VCaP (cell line): ENCODE measurements at regions not wholly inside any gene's neighbourhood (a gene's known extent, or its start where the extent isn't known, plus 50 kb on each side); places are given as distances from the start of the nearest gene placed in this dataset.

Experiments
- H3K27ac ChIP-seq: fragments of 450-650 bp; 2 replicates; pipeline ENCODE4 v1.5.1; 2017
- TF ChIP-seq, protein P1 (sequence below): fragments of 450-650 bp; conservative IDR thresholded peaks from 2 replicates; pipeline ENCODE4 v1.5.1; 2017; ENCODE audit warnings: mild to moderate bottlenecking, moderate library complexity

DNA sequence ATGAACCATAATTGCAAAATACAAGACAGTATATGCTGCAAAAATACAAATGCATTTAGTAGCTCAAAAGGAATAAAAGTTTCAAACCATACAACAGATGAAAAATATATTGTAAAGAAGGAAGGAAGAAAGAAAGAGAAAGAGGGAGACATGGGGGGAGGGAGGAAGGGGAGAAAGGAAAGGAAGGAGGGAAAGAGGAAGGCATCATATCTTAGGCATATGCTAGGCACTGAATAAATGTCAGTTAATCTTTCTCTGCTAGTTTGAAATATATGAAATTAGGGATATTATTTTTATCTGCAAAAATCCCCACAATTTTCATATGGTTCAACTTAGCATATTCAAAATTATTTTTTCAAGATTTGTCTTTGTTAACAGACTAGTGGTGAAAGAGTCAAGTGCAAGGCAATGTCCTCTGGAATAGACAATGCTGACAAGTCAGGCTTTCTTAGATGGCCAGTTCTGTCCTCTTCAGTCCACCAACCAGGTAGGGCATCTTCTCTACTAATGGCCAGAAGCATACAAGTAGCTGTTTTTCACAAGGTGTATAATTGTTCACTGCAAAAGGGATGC is 506.4 kb downstream of the PRKD1 start:
- TF ChIP-seq, protein P1, sequence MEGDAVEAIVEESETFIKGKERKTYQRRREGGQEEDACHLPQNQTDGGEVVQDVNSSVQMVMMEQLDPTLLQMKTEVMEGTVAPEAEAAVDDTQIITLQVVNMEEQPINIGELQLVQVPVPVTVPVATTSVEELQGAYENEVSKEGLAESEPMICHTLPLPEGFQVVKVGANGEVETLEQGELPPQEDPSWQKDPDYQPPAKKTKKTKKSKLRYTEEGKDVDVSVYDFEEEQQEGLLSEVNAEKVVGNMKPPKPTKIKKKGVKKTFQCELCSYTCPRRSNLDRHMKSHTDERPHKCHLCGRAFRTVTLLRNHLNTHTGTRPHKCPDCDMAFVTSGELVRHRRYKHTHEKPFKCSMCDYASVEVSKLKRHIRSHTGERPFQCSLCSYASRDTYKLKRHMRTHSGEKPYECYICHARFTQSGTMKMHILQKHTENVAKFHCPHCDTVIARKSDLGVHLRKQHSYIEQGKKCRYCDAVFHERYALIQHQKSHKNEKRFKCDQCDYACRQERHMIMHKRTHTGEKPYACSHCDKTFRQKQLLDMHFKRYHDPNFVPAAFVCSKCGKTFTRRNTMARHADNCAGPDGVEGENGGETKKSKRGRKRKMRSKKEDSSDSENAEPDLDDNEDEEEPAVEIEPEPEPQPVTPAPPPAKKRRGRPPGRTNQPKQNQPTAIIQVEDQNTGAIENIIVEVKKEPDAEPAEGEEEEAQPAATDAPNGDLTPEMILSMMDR, result 0 out of 2 replicates have a peak, but pooled peaks have one; percentile 4
- H3K27ac ChIP-seq, result no peak overlapping the region

DNA sequence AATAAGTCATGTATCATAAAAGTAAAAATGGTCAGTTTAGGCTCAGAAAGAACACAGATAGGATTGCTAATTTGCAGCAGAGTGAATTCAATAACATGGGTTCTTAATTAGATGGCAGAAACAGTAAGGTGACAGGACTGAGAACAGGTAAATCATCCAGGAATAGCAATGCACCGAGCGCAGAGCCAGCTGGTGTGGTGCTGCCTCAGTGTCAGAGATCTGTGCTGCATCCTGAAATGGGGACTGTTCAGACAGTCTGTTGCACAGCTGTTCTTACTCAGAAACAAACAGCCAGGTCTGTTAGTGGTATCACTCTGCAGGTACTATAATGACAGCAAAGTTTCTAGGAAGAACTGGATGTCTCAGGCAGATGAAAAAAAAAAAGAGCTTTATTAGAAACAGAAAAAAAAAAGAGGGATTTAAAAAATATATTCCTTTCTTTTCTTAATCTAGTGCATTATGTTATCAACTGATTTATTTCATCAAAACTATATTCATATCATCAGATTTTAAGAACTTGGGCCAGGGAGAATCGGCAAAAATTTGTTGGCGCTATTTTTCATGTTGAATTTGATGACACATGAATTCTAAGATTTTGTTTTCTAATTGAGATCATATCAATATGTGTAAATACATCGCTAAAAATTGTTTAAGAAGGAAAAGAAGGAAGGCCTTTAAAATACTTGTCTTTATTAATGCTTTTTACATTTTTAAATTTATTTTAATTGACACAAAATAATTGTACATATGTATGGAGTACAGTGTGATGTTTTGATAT is 501.8 kb downstream of the PRKD1 start:
- TF ChIP-seq, protein P1, result no peak
- H3K27ac ChIP-seq, result no peak overlapping the region

DNA sequence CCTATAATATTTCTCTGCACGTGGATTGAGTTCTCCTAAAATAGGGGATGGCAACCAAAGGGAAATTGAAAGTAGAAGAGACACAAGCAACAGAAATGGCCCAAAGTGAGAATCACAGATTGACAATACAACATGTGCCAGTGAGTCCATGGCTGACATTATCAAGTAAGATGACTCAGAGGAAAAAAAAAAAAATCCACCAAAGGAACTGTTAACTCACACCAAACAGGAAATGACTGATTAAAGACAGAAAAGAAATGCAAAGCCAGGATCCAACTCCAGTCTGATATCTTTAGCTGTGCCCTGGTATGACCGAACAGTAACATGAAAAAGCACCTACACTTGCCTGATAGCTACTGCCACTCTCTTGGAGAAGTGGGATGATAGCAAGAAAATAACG is 485.0 kb downstream of the PRKD1 start:
- no peak overlapping the region for H3K27ac ChIP-seq
- TF ChIP-seq, protein P1, result no peak

DNA sequence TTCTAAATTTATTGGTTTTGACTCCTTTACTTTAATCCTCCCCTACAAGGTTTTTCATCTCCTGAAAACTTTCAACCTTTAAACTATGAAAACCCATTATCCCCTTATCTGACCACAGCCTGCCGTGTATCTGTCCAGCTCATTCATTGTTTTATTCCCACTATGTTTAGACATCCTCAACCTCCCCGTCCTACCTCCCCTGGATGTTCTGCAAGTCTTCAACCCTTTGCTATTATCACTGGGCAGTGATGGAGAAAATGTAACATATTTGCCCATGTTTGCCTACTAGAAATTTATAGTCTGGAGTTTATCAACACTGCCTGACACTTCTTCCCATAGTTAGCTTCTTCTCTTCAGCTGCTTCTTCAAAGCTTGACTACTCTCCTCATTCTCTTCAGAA is 483.4 kb downstream of the PRKD1 start:
- H3K27ac ChIP-seq, result no peak overlapping the region
- TF ChIP-seq, protein P1, result no peak

DNA sequence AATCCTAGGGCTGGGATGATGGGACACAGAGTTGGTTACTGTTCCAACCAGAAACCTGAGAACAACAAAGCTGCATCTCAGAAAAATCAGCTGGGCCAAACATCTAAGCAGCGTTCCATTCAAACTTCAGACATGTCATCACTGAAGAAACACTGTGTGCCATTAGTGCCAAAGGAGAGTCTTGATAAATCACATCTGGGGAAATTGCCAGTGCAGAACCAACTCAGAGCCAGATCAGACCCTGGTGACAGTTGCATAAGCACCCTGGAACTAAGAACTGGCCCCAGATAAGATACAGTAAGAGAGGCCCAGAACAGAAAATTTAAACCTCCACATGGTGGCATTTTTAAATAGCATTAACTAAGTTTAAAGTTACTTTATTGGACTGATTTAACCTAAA is 482.8 kb downstream of the PRKD1 start:
- TF ChIP-seq, protein P1, result no peak
- H3K27ac ChIP-seq, result no peak overlapping the region

DNA sequence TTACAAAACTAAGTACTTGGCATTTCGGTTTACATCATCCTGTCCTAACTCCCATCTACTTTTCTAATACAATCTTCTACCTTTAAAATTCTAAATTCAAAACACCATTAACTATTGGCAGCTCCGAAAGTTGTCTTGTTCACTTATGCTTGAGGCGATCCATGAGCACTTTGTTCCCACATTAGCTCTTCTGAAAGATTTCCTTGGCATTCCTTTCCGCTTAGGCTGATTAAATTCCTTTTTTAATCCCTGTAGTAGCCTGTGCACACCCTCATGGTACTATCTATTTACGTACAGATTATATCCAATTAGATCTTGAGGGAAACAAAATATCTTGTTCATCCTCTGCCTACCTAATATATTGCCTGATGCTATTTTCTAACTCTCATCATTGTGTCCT is 480.7 kb downstream of the PRKD1 start:
- H3K27ac ChIP-seq, result no peak overlapping the region
- TF ChIP-seq, protein P1, result no peak

DNA sequence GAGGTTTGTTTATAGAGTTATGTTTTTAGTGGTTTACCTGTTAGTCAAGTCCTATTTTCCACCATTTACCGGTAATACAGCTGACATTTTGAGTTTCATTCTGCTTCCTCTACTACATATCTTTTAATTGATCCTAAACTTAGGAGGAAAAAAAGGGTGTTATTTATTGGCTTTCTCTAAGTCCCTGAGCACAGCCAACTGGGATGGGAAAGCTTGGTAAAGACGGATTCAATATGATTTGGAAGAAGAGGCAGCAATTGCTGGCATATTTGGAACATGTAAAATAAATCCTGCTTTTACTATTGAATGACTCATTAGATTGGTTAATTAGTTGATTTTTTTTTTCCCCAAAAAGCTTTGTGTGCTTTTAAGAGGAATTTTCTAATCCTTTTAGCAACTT is 475.7 kb downstream of the PRKD1 start:
- no peak overlapping the region for H3K27ac ChIP-seq
- TF ChIP-seq, protein P1, result no peak
